Mucosa of rectum (tissue), 2 donors: ENCODE measurements at regions not wholly inside any gene's neighbourhood (a gene's known extent, or its start where the extent isn't known, plus 50 kb on each side); places are given as distances from the start of the nearest gene placed in this dataset.

Experiments used
- H3K27ac ChIP-seq, 2 donors: one replicate each; pipeline ENCODE4 v1.7.0; 2013; ENCODE audit warnings: inconsistent platforms in 2 of 2, low read depth in 2 of 2, low read length in 2 of 2
- H3K27me3 ChIP-seq, 2 donors: one replicate each; pipeline ENCODE4 v1.7.0; 2013; ENCODE audit warnings: low read length in 2 of 2; ENCODE audit not compliant: control insufficient read depth in 2 of 2, insufficient read depth in 2 of 2
- H3K36me3 ChIP-seq, 2 donors: one replicate each; pipeline ENCODE4 v1.7.0; 2013; ENCODE audit warnings: low read length in 2 of 2; ENCODE audit not compliant: control insufficient read depth in 2 of 2, insufficient read depth in 2 of 2
- H3K4me1 ChIP-seq, 2 donors: one replicate each; pipeline ENCODE4 v1.7.0; 2013; ENCODE audit warnings: low read length in 2 of 2, mild to moderate bottlenecking in 1 of 2; ENCODE audit not compliant: control insufficient read depth in 2 of 2, insufficient read depth in 2 of 2
- H3K4me3 ChIP-seq, 2 donors: one replicate each; pipeline ENCODE4 v1.7.0; 2013; ENCODE audit warnings: low read length in 2 of 2
- H3K9ac ChIP-seq, 2 donors: one replicate each; pipeline ENCODE4 v1.7.0; 2013; ENCODE audit warnings: low read length in 2 of 2, low read depth in 1 of 2, mild to moderate bottlenecking in 1 of 2
- H3K9me3 ChIP-seq, 2 donors: one replicate each; pipeline ENCODE4 v1.7.0; 2013; ENCODE audit warnings: low read length in 2 of 2; ENCODE audit not compliant: control insufficient read depth in 2 of 2
- donor health status: healthy.
- donor health status: Normal muscosa, but diverticular disease.

DNA sequence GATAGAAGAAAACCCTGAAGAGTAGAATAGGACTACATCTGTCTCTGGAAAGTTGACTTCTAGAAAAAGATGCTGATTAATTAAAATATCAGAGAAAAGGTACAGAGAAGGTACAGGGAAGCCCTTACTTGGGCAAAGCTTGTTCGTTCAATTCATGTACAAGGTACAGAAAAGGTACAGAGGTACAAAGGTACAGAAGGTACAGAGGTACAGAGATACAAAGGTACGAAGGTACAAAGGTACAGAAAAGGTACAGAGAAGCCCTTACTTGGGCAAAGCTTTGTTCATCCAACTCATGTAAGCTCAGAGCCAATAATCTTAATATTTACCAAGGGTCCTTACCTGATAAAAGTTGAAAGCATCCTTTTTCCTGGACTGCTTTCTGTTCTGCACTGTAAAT is 182.3 kb downstream of the PCSK1 start:
- peaks cover 0 to 5% of the 10 kb centered on the region in 2 donors for H3K4me1 ChIP-seq
- no peak overlapping the region for H3K27ac ChIP-seq
- no peaks in the 10 kb centered on the region for H3K9me3 ChIP-seq

DNA sequence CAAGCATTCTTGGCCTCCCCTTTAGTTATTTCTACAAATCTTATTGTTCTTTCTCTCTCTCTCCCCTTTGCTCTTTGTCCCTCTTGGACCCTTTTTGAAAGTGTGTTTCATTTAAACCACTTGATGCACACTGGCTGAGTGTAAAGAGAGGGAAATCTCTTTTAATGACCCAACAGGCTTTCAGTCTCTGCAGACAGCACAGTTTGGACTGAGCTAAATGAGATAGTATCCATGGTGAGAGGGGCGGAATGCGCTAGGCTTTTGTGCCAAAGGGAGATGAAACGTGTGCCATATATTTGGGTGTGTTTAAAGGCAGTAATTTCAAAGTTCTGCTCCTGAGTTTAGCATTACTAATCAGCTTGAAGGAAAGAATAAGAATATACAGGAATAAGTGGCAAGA is 184.9 kb downstream of the PCSK1 start:
- no peak overlapping the region for H3K9ac ChIP-seq
- H3K36me3 ChIP-seq: no peaks in the 10 kb centered on the region
- no peaks in the 10 kb centered on the region for H3K9me3 ChIP-seq
- H3K4me1 ChIP-seq: peaks cover 0 to 5% of the 10 kb centered on the region in 2 donors
- H3K27me3 ChIP-seq: no peaks in the 10 kb centered on the region
- no peak overlapping the region for H3K4me3 ChIP-seq
- no peak overlapping the region for H3K27ac ChIP-seq

More for the DNA sequence above, 182.3 kb downstream of the PCSK1 start:
- H3K36me3 ChIP-seq: no peaks in the 10 kb centered on the region
- no peaks in the 10 kb centered on the region for H3K27me3 ChIP-seq
- H3K9ac ChIP-seq: no peak overlapping the region
- no peak overlapping the region for H3K4me3 ChIP-seq

DNA sequence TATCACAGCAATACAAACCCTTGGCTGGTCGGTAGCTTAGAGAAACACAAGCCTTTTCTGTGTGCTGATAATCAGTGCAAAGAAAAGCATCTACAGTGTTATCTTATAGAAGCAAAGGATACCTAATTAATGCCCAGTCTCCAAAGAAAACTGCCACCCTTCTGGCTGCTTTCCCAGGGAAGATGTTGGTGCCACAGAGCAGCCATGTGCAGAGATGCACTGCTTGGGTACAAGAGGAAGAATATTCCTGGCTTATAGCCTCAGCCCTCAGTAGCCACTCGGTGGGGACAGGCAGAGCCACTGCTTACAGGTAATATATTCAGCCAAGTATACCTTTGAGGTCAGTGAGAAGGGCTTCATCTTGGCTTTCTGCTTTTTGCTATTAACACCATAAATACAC is 185.3 kb downstream of the PCSK1 start:
- Histone ChIP-seq H3K36me3 (no peaks in the 10 kb centered on the region), H3K27ac (no peak overlapping the region), H3K4me3 (no peak overlapping the region), H3K9me3 (no peaks in the 10 kb centered on the region), H3K27me3 (no peaks in the 10 kb centered on the region), H3K4me1 (peaks cover 0 to 5% of the 10 kb centered on the region in 2 donors), H3K9ac (no peak overlapping the region)

DNA sequence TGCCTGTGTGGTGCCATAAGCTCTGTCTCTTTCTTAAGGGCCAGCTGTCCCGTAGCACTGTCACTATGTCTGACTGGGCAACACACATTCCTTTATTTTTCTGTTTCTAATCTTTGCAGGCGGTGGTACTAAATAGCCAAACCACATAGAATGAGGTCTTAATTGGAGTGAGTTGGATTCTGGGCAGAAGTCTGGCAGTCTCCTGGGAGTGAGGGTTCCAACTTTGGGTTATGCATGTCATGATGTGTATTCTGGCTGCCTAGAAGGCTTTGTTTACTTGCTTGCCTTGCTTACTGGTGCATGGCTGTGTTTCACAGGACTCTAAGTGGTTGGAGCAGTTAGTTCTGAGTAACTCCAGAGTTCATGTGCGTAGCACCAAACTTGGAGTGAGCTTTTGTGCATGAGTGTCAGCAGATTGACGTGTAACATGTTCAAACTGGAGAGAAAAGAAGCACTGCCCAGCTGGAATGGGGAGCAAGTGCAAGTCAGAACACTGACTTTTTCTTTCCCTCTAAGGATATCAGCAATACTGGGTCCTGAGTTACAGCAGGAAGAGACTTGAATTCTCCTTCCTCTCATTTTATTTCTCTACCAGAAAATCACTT is 185.8 kb downstream of the PCSK1 start:
- Histone ChIP-seq H3K4me1 (peaks cover 0 to 5% of the 10 kb centered on the region in 2 donors), H3K4me3 (no peak overlapping the region), H3K27ac (no peak overlapping the region), H3K36me3 (no peaks in the 10 kb centered on the region), H3K9me3 (no peaks in the 10 kb centered on the region), H3K9ac (no peak overlapping the region), H3K27me3 (no peaks in the 10 kb centered on the region)

DNA sequence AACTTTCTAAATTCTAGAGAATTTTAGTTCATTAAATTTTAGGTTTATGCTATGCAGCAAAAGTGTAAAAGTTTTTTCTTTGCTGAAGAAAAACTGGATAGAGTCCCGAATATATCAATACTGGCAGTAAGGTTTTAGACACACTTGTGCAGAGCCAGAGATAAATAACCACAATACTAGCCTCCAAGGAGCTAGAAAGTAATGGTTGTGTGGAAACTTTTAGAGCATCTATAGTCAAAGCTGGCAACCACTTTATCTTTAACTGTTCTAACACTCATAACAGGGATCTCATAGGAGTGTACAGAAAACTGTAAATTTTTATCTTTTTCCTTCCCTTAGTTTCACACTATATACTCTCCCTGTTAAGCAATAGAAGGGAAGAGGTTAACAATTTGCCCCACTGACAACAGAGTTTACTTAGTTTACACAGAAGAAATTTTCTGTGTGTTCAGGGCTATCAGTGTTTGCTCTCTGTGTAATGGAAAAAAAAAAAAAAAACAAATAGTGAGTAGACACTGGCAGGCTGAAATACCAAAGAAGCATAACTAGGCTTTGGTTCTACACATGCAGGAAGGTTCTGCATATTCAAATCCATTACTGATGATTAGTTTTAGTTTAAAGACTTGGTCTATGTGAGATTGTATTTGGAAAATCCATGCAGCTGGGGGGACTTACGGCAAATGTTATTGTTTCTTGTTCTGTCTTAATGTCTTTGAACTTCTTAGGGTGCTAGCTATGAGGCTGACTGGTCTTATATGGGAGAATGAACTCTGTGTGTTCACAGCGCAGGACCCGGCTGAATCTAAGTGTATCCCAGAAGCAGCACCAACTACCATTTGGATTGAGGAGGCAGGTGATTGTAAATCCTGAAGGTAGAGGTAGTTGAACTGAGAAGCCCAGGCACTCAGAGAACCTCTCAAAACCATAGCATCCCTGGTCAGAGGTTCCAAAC is 187.6 kb downstream of the PCSK1 start:
- H3K9ac ChIP-seq: no peak overlapping the region
- no peaks in the 10 kb centered on the region for H3K9me3 ChIP-seq
- no peak overlapping the region for H3K4me3 ChIP-seq
- no peaks in the 10 kb centered on the region for H3K27me3 ChIP-seq
- no peak overlapping the region for H3K27ac ChIP-seq
- no peaks in the 10 kb centered on the region for H3K36me3 ChIP-seq
- peaks cover 0 to 5% of the 10 kb centered on the region in 2 donors for H3K4me1 ChIP-seq

DNA sequence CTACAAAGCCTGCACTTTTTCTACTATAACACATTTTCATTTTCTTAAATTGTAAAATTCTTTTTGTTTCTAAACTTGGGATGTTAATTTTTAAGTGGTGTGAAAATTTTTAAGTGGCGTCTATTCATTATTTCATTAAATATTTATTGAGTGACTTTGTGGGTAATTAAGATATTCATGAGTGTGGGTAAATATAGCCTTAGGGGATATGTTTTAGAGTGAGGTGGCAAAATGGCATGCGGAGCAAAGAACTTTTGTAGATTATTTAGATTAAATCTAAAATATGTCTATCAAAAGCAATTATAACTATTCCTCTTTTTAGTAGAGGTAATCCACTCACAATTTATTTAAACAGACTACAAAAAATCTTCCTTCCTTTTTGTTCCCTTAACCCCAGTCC is 188.4 kb downstream of the PCSK1 start:
- Histone ChIP-seq H3K9me3 (no peaks in the 10 kb centered on the region), H3K4me3 (no peak overlapping the region), H3K27me3 (no peaks in the 10 kb centered on the region), H3K36me3 (no peaks in the 10 kb centered on the region), H3K4me1 (peaks cover 0 to 5% of the 10 kb centered on the region in 2 donors), H3K27ac (no peak overlapping the region), H3K9ac (no peak overlapping the region)

DNA sequence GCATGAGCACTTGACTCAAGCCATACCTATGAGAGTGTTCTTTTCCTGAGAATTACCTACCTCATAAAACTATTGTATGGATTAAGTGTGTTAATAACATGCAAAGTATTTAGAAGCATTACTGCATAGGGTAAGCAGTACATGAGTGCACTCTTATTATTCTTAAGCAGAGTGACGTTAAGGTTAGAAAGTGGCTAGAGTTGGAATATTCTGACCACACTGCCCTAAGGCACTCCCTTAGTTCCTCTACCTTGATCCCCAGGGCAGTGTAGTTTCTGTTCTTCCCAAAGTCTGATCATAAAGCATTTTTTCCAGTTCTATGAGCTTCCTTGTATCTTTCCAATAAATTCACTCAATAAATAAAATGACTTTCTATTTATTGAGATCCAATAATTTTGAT is 189.2 kb downstream of the PCSK1 start:
- Histone ChIP-seq H3K36me3 (no peaks in the 10 kb centered on the region), H3K4me3 (no peak overlapping the region), H3K9ac (no peak overlapping the region), H3K9me3 (no peaks in the 10 kb centered on the region), H3K4me1 (peaks cover 0 to 5% of the 10 kb centered on the region in 2 donors), H3K27ac (no peak overlapping the region), H3K27me3 (no peaks in the 10 kb centered on the region)

DNA sequence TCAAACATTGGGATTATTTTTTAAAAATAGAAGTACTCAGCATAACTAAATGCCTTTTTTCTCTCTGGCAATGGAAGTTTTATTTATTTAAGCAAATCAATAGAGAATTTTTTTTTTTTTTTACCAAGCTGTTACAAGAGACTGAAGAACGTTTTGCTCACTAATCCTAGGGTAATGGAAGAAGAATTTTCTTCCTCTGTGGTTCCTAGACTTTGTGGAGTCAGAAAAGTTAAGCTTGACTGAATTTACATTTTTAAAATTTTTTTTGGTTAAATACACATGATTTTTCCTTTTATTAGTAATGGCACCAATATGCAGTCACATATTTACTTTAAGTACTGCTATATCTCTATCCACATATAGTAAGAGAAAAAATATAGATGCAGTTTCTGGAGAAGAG is 189.8 kb downstream of the PCSK1 start:
- H3K36me3 ChIP-seq: no peaks in the 10 kb centered on the region
- no peaks in the 10 kb centered on the region for H3K27me3 ChIP-seq
- no peaks in the 10 kb centered on the region for H3K9me3 ChIP-seq
- H3K9ac ChIP-seq: no peak overlapping the region
- H3K4me3 ChIP-seq: no peak overlapping the region
- H3K27ac ChIP-seq: no peak overlapping the region
- H3K4me1 ChIP-seq: peaks cover 0 to 5% of the 10 kb centered on the region in 2 donors

DNA sequence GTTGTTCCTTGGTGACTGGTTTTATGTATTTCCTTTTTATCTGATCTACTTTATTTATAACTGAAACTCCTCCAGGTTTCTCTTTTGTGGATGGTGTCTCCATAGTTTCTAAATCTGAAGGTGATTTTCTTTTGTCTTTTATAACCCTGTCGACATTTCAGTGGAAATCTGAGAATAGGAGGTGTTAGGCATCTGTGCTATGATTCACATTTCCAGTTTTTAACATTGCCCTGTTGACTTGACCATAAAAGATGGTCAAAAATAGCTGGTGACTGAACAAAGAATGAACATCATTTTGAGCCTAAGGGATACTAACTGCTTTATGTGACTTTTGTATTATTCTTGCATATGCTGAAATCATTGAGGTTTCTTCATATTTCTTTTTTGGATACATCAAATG is 190.5 kb downstream of the PCSK1 start:
- Histone ChIP-seq H3K4me3 (no peak overlapping the region), H3K9me3 (no peaks in the 10 kb centered on the region), H3K4me1 (no peaks in the 10 kb centered on the region), H3K27ac (no peak overlapping the region), H3K36me3 (no peaks in the 10 kb centered on the region), H3K27me3 (no peaks in the 10 kb centered on the region), H3K9ac (no peak overlapping the region)

DNA sequence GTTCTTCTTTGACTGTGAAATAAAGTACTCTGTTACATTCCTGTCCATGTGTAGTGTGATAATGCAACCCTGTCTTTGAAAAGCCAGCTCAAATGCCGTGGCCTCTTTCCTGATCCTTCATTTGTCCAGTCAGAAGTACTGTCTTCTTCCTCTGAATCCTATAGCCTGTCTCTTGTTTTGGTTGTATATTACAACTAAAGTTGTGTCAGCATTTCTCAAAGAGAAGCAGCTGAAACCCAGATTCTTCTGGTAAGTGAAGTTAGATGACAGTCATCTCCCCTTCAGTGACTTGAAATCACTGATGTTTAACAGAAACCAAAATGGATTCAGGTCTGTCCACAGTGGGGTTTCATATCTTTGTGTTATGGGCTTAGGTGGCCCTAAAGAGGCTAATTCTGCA is 196.2 kb downstream of the PCSK1 start:
- Histone ChIP-seq H3K4me3 (no peak overlapping the region), H3K9me3 (no peaks in the 10 kb centered on the region), H3K27me3 (no peaks in the 10 kb centered on the region), H3K9ac (no peak overlapping the region), H3K36me3 (no peaks in the 10 kb centered on the region), H3K4me1 (no peaks in the 10 kb centered on the region), H3K27ac (no peak overlapping the region)
